GM23338 (cell line): ENCODE measurements at regions not wholly inside any gene's neighbourhood (a gene's known extent, or its start where the extent isn't known, plus 50 kb on each side); places are given as distances from the start of the nearest gene placed in this dataset.

Source experiments
- CREB1 ChIP-seq: fragments of 250-450 bp; sonication (Bioruptor Pico); IDR thresholded peaks from 2 replicates; pipeline ENCODE4 v1.5.0; 2020; ENCODE audit warnings: low read depth, mild to moderate bottlenecking, moderate library complexity
- CTCF ChIP-seq, 2 experiments: fragments of 200-600 bp in 1 of 2; sonication (generic) in 1 of 2; conservative IDR thresholded peaks; 2 replicates each; pipeline versions ENCODE4 v1.5.1 to v1.6.1; 2016 to 2017; ENCODE audit warnings: antibody characterized with exemption in 2 of 2, low read depth in 2 of 2, mild to moderate bottlenecking in 2 of 2, moderate library complexity in 1 of 2
- ETS1 ChIP-seq: IDR thresholded peaks from 2 replicates; pipeline ENCODE4 v1.6.1; 2016; ENCODE audit warnings: antibody characterized with exemption
- EZH2 ChIP-seq: fragments of 200-600 bp; sonication (generic); IDR thresholded peaks from one replicate; pipeline ENCODE4 v1.8.0; 2017; ENCODE audit warnings: antibody characterized with exemption, mild to moderate bottlenecking, low read depth; ENCODE audit not compliant: unreplicated experiment
- EZH2phosphoT487 ChIP-seq: fragments of 200-600 bp; sonication (generic); IDR thresholded peaks from one replicate; pipeline ENCODE4 v1.8.1; 2018; ENCODE audit warnings: antibody characterized with exemption; ENCODE audit not compliant: unreplicated experiment
- JUNB ChIP-seq: IDR thresholded peaks from one replicate; pipeline ENCODE4 v1.6.1; 2016; ENCODE audit warnings: antibody characterized with exemption; ENCODE audit not compliant: unreplicated experiment
- NANOG ChIP-seq: IDR thresholded peaks from 2 replicates; pipeline ENCODE4 v1.6.1; 2016; ENCODE audit warnings: antibody characterized with exemption, borderline replicate concordance
- POLR2AphosphoS5 ChIP-seq: IDR thresholded peaks from 2 replicates; pipeline ENCODE4 v1.6.1; 2016; ENCODE audit warnings: antibody characterized with exemption, low read depth
- STAT1 ChIP-seq: IDR thresholded peaks from one replicate; pipeline ENCODE4 v1.6.1; 2016; ENCODE audit warnings: antibody characterized with exemption; ENCODE audit not compliant: unreplicated experiment
- ZNF114 ChIP-seq: fragments of 250-450 bp; sonication (Bioruptor Pico); IDR thresholded peaks from 2 replicates; pipeline ENCODE4 v1.5.0; 2020; ENCODE audit warnings: mild to moderate bottlenecking, moderate library complexity
- ZNF331 ChIP-seq: fragments of 250-450 bp; sonication (Bioruptor Pico); IDR thresholded peaks from 2 replicates; pipeline ENCODE4 v1.5.0; 2020; ENCODE audit warnings: low read depth, mild to moderate bottlenecking, moderate library complexity
- ZNF462 ChIP-seq: fragments of 250-450 bp; sonication (Bioruptor Pico); IDR thresholded peaks from 2 replicates; pipeline ENCODE4 v1.5.0; 2020; ENCODE audit warnings: mild to moderate bottlenecking, moderate library complexity
- TF ChIP-seq, protein P1 (sequence below): IDR thresholded peaks from one replicate; pipeline ENCODE4 v1.6.1; 2018; ENCODE audit warnings: antibody characterized with exemption; ENCODE audit not compliant: unreplicated experiment

- TF ChIP-seq CTCF (conservative IDR thresholded peaks at IDR 0.05; ENCODE audit: low read depth in 2 of 2) (no peak), EZH2 (no peak), CREB1 (no peak), POLR2AphosphoS5 (no peak), EZH2phosphoT487 (no peak), STAT1 (no peak), ZNF331 (no peak), NANOG (no peak), JUNB (no peak), ZNF462 (CRISPR knock-in tag) (no peak), ZNF114 (no peak), ETS1 (no peak)
- TF ChIP-seq, protein P1, sequence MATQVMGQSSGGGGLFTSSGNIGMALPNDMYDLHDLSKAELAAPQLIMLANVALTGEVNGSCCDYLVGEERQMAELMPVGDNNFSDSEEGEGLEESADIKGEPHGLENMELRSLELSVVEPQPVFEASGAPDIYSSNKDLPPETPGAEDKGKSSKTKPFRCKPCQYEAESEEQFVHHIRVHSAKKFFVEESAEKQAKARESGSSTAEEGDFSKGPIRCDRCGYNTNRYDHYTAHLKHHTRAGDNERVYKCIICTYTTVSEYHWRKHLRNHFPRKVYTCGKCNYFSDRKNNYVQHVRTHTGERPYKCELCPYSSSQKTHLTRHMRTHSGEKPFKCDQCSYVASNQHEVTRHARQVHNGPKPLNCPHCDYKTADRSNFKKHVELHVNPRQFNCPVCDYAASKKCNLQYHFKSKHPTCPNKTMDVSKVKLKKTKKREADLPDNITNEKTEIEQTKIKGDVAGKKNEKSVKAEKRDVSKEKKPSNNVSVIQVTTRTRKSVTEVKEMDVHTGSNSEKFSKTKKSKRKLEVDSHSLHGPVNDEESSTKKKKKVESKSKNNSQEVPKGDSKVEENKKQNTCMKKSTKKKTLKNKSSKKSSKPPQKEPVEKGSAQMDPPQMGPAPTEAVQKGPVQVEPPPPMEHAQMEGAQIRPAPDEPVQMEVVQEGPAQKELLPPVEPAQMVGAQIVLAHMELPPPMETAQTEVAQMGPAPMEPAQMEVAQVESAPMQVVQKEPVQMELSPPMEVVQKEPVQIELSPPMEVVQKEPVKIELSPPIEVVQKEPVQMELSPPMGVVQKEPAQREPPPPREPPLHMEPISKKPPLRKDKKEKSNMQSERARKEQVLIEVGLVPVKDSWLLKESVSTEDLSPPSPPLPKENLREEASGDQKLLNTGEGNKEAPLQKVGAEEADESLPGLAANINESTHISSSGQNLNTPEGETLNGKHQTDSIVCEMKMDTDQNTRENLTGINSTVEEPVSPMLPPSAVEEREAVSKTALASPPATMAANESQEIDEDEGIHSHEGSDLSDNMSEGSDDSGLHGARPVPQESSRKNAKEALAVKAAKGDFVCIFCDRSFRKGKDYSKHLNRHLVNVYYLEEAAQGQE, result no peak
Measured at GRCh38 chr7:25060487-25061055, 64.5 kb downstream of the CYCS start.
